HG03108 (cell line): ENCODE measurements at regions not wholly inside any gene's neighbourhood (a gene's known extent, or its start where the extent isn't known, plus 50 kb on each side); places are given as distances from the start of the nearest gene placed in this dataset.
"Not testable (repeated sequence)": the region's sequence is repeated elsewhere in the genome, so short reads cannot be mapped to it uniquely, and the experiment has no call there.

Experiments used
- ATAC-seq: cut with Tn5 transposase; IDR thresholded peaks from one replicate; pipeline ENCODE4 v1.9.1; 2021; ENCODE audit warnings: moderate library complexity; ENCODE audit not compliant: unreplicated experiment

- no peak for ATAC-seq
Observed at GRCh38 chr1:81304187-81304586, 496.5 kb upstream of the ADGRL2 start.

GRCh38 chr1:81299892-81300291 is 500.8 kb upstream of the ADGRL2 start:
- no peak for ATAC-seq

- ATAC-seq: no peak
Observed at GRCh38 chr1:81298266-81298665, 502.5 kb upstream of the ADGRL2 start.

- ATAC-seq: no peak
Observed at GRCh38 chr1:81296601-81297000, 504.1 kb upstream of the ADGRL2 start.

GRCh38 chr1:81290326-81290725 is 510.4 kb upstream of the ADGRL2 start:
- ATAC-seq: no peak

GRCh38 chr1:81288689-81289088 is 512.0 kb upstream of the ADGRL2 start:
- ATAC-seq: no peak

- ATAC-seq: no peak
Observed at GRCh38 chr1:81287411-81288080, 513.2 kb upstream of the ADGRL2 start.

- ATAC-seq: no peak
Observed at GRCh38 chr1:81270051-81270450, 530.7 kb upstream of the ADGRL2 start.

- no peak for ATAC-seq
Observed at GRCh38 chr1:81264976-81265375, 535.8 kb upstream of the ADGRL2 start.

GRCh38 chr1:81259625-81260411 is 540.9 kb upstream of the ADGRL2 start:
- no peak for ATAC-seq

- ATAC-seq: no peak
Observed at GRCh38 chr1:81254560-81254959, 546.2 kb upstream of the ADGRL2 start.

- no peak for ATAC-seq
Observed at GRCh38 chr1:81254068-81254467, 546.7 kb upstream of the ADGRL2 start.

GRCh38 chr1:81252471-81253151 is 548.1 kb upstream of the ADGRL2 start:
- ATAC-seq: no peak

- not testable (repeated sequence) for ATAC-seq
Observed at GRCh38 chr1:81250825-81251224, 549.9 kb upstream of the ADGRL2 start.

GRCh38 chr1:81245084-81245715 is 555.5 kb upstream of the ADGRL2 start:
- ATAC-seq: not testable (repeated sequence)

GRCh38 chr1:81244612-81245011 is 556.1 kb upstream of the ADGRL2 start:
- ATAC-seq: not testable (repeated sequence)

GRCh38 chr1:81242103-81242502 is 558.6 kb upstream of the ADGRL2 start:
- no peak for ATAC-seq

GRCh38 chr1:81238129-81238528 is 562.6 kb upstream of the ADGRL2 start:
- ATAC-seq: no peak

GRCh38 chr1:81237473-81238089 is 563.2 kb upstream of the ADGRL2 start:
- no peak for ATAC-seq

- no peak for ATAC-seq
Observed at GRCh38 chr1:81234237-81234636, 566.5 kb upstream of the ADGRL2 start.

- no peak for ATAC-seq
Observed at GRCh38 chr1:81233591-81233990, 567.1 kb upstream of the ADGRL2 start.
